ENCODE measurements at regions not wholly inside any gene's neighbourhood (a gene's known extent, or its start where the extent isn't known, plus 50 kb on each side); places are given as distances from the start of the nearest gene placed in this dataset.
"Not testable (repeated sequence)": the region's sequence is repeated elsewhere in the genome, so short reads cannot be mapped to it uniquely, and the experiment has no call there.

DNA sequence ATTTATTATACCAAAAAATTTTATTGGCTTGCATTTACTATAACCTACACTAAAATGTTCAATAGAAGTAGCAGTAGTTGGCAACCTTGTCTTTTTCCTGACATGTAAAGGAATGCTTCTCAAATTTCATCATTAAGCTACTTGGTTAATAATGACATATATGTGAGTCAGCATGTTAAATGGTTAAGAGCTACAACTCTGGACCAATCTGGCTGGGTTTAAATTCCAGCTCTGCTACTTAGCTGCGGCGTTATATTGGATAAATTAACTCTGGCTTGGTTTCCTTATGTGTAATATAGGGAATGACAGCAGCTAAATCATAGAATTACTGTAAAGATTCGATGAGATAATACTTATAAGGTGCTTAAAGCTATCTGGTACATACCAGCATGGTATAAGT lies 53.7 kb upstream of the OTOGL start:
- CTCF ChIA-PET, result no interaction called here
- POLR2A ChIA-PET, result interaction anchor here (0.5 kb wide), 1 partner anchor 109 kb away, joined by 3 read pairs; no protein-coding TSS in a partner anchor

- CTCF ChIA-PET, result no interaction called here
- POLR2A ChIA-PET, result no interaction called here
These were observed 54.7 kb upstream of the OTOGL start for GRCh38 chr12:80044694-80045046.

DNA sequence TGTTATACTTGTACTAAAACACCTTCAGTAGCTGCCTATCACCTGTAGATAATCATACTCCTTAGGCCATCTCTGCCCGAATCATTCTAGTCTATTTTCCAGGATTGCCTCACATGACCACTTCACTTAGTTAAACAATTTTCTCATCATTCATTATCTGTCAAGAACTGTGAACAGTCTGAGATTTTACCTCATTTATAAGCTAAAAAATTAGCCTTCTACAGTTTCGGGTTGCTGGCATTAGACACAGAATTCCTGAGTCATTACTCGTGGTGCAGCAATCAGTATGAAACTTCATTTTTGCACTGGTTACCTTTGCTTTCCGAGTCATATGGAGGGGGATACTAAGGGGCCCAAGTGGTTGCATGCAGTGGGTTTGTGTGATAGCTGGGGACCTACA lies 57.6 kb upstream of the OTOGL start:
- ChIA-PET POLR2A (interaction anchor here (0.5 kb wide), 1 partner anchor 349 kb away, joined by 3 read pairs; no protein-coding TSS in a partner anchor), CTCF (no interaction called here)

- CTCF ChIA-PET, result no interaction called here
- POLR2A ChIA-PET, result no interaction called here
These were observed 58.3 kb upstream of the OTOGL start for GRCh38 chr12:80041071-80041470.

- POLR2A ChIA-PET, result no interaction called here
- CTCF ChIA-PET, result interaction anchor here (0.6 to 0.7 kb wide), 2 partner anchors 24 to 764 kb away, joined by 3 read pairs; no protein-coding TSS in a partner anchor
These were observed 59.1 kb upstream of the OTOGL start for GRCh38 chr12:80040075-80040738.

GRCh38 chr12:80038062-80038560 lies 61.2 kb upstream of the OTOGL start:
- ChIA-PET POLR2A (interaction anchor here (0.7 kb wide), 1 partner anchor 186 kb away, joined by 3 read pairs; no protein-coding TSS in a partner anchor), CTCF (no interaction called here)

DNA sequence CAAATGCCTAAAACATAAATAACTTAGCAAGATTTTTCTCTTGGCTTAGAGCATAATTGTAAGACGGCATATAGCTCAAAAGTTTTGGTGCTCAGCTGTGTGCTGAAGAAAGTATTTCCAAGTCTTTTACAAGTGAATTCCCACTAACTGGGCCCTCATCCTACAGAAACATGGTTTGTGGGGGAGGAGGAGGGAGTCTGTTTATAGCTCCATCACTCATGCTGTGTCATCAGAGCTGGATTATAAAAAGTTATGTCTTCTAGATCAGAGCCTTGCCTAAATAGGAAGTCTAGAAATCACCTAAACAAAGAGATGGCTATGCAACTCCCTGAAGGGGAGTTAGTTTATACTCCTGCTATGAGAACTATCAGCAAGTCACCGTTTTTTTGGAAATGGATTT lies 65.9 kb upstream of the OTOGL start:
- CTCF ChIA-PET, result no interaction called here
- POLR2A ChIA-PET, result no interaction called here

- POLR2A ChIA-PET, result no interaction called here
- CTCF ChIA-PET, result no interaction called here
These were observed 66.4 kb upstream of the OTOGL start for GRCh38 chr12:80032946-80033345.

- POLR2A ChIA-PET, result no interaction called here
- CTCF ChIA-PET, result interaction anchor here (0.6 kb wide), 1 partner anchor 70 kb away, joined by 3 read pairs; no protein-coding TSS in a partner anchor
These were observed 68.1 kb upstream of the OTOGL start for GRCh38 chr12:80031229-80031628.

DNA sequence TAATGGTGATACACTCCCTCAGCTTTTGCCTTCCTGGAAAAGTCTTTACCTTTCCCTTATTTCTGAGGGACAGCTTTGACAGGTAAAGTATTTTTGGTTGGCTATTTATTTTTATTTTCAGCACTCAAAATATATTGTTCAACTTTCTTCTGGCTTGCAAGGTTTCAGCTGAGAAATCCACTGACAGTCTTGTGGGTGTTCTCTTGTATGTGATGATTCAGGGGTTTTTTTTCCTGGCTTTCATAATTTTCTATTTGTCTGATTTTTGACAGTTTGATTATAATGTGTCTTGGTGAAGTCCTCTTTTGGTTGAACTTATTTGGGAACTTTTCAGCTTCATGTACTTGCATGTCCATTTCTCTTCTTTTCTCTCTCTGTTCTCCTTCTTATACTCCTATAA lies 73.7 kb upstream of the OTOGL start:
- CTCF ChIA-PET, result no interaction called here
- POLR2A ChIA-PET, result no interaction called here

DNA sequence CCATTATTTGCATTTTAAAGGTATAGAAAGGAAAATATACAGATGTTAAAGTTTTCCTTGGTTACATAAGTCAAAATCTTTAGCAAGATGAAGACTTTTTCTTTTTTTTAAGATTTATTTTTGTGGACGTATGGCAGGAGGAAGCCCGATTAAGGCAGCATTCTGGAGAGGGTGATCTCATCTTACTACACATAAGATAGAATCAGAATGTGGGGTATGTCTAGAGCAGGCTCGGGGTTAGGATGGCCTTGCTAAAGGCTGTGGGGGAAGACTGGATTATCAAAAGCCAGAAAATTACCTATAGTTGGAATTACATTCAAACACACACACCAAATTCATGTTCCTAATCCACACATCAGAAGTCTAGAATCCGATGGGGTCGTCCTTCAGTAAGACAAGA lies 79.6 kb upstream of the OTOGL start:
- CTCF ChIA-PET, result no interaction called here
- POLR2A ChIA-PET, result no interaction called here

DNA sequence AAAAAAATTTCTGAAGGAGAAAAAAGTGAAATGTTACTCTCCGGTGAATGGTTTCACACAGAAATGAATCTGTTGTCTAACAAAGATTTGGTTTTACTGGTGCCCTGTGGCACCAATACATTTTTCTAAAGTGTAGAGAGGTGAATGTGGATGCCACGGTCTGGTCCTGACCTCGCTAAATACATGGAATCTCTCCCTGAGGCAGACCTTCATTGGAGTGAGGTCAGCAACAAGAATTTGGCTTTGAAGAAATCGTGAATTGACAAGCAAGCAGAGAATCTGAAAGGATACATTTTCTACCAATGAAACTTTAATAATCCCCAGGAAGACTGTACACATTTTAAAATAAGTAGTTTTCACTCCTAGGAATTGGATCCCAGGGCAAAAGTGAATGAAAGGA lies 81.2 kb upstream of the OTOGL start:
- ChIA-PET CTCF (no interaction called here), POLR2A (no interaction called here)

- ChIA-PET POLR2A (no interaction called here), CTCF (no interaction called here)
These were observed 82.0 kb upstream of the OTOGL start for GRCh38 chr12:80017261-80017870.

- POLR2A ChIA-PET, result no interaction called here
- CTCF ChIA-PET, result no interaction called here
These were observed 81.8 kb upstream of the PPP1R12A start for GRCh38 chr12:80016684-80017083.

DNA sequence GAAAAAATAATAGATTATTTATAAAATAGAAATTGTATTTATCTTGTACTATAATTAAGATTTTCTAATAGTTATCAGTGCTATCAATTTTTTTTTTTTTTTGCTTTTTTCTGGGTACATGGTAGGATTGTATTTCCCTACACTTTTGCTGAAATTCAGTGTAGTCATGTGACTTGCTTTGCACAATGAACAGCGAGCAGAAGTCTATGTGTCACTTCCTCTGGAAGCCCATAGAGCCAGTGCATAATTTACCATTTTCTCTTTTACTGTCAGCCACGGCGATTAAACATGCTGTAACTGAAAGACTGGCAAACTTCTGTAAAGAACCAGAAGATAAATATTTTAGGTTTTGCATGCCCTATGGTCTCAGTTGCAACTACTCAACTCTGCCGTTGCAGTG lies 80.8 kb upstream of the PPP1R12A start:
- ChIA-PET CTCF (interaction anchor here (0.6 kb wide), 1 partner anchor 25 kb away, joined by 3 read pairs; no protein-coding TSS in a partner anchor), POLR2A (no interaction called here)

- CTCF ChIA-PET, POLR2A ChIA-PET: not testable (repeated sequence)
These were observed 68.8 kb upstream of the PPP1R12A start for GRCh38 chr12:80003744-80004143.

DNA sequence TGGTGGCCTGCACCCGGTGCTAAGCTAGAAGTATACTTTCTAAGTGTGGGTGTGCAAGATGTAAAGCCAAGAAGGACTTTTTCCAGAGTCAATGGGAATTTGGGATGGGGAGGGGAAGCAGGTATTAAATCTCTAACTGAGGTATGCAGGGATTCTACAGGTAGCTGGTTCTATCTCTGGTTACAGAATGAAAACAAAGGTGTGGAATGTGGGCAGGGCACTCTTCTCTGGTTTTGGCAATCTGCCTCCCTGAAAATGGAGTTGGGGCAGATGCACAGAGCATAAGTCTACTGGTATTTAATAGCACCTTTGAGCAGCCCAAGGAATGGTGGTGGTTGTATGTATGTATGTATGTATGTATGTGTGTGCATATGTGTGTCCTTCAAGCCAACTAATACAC lies 66.7 kb upstream of the PPP1R12A start:
- CTCF ChIA-PET, result no interaction called here
- POLR2A ChIA-PET, result no interaction called here

GRCh38 chr12:80000831-80001230 lies 65.9 kb upstream of the PPP1R12A start:
- ChIA-PET CTCF (no interaction called here), POLR2A (no interaction called here)

DNA sequence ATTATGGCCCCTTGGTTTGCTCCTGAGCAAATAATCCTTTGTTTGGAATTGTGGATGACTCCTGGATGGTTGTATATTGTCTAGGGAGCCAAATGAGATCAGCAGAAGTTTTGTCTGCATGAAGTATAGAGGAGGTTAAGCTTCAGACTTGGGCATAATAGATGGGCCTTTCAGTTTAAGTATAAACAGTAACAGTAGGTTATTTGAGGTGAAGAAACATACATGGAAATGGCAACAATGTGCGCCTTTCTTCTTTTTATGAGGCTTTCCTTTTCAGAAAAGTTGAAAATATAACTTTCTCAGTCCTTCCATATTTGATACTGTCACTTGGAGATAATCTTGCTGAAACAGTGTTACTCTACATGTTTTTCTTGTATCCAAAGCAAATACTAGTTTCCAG lies 63.7 kb upstream of the PPP1R12A start:
- ChIA-PET CTCF (no interaction called here), POLR2A (no interaction called here)

DNA sequence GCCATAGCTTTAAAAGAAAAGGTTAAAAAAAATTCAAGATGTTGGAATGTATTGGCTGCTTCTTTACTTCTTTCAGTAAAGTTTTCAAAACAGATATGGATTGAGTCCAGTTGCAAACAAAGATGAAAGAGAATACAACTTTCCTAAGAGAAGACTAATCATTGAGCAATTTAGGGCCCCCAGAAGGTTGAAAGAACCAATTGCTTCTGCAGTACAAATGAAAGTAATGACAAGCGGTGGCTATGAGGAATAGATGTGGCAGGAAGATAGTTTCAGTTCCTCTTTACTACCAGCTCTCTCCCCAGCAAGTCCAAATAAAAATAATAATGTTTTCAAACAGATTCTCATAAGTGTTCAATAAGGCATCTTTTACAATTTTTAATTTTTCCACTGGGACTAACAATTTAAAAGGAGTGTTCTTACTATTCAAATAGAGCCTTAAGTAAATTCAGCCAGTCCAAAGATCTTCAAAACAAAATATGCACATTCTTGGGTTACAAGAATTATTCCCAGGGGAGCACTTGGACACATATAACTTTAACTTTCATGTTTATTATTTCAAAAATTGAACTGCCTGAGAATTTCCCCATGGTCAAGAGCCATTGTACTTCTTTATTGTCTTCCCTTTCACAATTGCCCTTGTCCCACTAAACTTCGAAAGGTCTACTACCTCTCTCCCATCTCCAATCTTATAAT lies 62.3 kb upstream of the PPP1R12A start:
- ChIA-PET CTCF (no interaction called here), POLR2A (no interaction called here)

- CTCF ChIA-PET, POLR2A ChIA-PET: not testable (repeated sequence)
These were observed 60.6 kb upstream of the PPP1R12A start for GRCh38 chr12:79995385-79996084.
